Thyroid gland (tissue), 4 donors: ENCODE measurements at regions not wholly inside any gene's neighbourhood (a gene's known extent, or its start where the extent isn't known, plus 50 kb on each side); places are given as distances from the start of the nearest gene placed in this dataset.

ENCODE experiments used
- DNase-seq, 2 donors: peaks; one replicate each; pipeline ENCODE4 v3.0.0-alpha.2; 2019
- H3K27ac ChIP-seq, 3 donors: fragments of 200-600 bp; sonication (generic); 1 replicate in 2 of 3; 2 replicates in 1 of 3; pipeline ENCODE4 v1.5.1; 2016 to 2019; ENCODE audit warnings: mild to moderate bottlenecking in 1 of 3, moderate library complexity in 1 of 3
- H3K27me3 ChIP-seq: fragments of 200-600 bp; sonication (generic); one replicate; pipeline ENCODE4 v1.5.1; 2019
- H3K36me3 ChIP-seq, 2 donors: fragments of 200-600 bp; sonication (generic); one replicate each; pipeline ENCODE4 v1.5.1; 2016 to 2019
- H3K4me1 ChIP-seq, 2 donors: fragments of 200-600 bp; sonication (generic); one replicate each; pipeline ENCODE4 v1.5.1; 2017 to 2019
- H3K4me3 ChIP-seq, 3 donors: fragments of 200-600 bp; sonication (generic); replicated peaks in 1 of 3; 1 replicate in 2 of 3; 2 replicates in 1 of 3; pipeline ENCODE4 v1.5.1; 2016; ENCODE audit warnings: mild to moderate bottlenecking in 1 of 3
- H3K9me3 ChIP-seq: fragments of 200-600 bp; sonication (generic); one replicate; pipeline ENCODE4 v1.5.1; 2017
- POLR2A ChIP-seq, 2 donors: fragments of 450-650 bp; IDR thresholded peaks; one replicate each; pipeline ENCODE4 v1.6.1; 2017; ENCODE audit warnings: antibody characterized with exemption in 2 of 2, mild to moderate bottlenecking in 2 of 2, moderate library complexity in 1 of 2
- WGBS, 2 donors: methylation state at CpG; one replicate each; pipeline ENCODE4 v1.1.5; 2017; 5-methylcytosine and 5-hydroxymethylcytosine counted together
- intact Hi-C: fragments of 100-400 bp; cut with DNase I; formaldehyde crosslinking; loops from one replicate; pipeline ENCODE4 v1.15.1; 2023
- TF ChIP-seq, protein P1 (sequence below), 6 experiments: fragments of 200-600 bp in 3 of 6; fragments of 450-650 bp in 3 of 6; sonication (generic) in 3 of 6; IDR thresholded peaks; one replicate each; pipeline ENCODE4 v1.5.1; 2016 to 2019; ENCODE audit warnings: antibody characterized with exemption in 6 of 6, mild to moderate bottlenecking in 2 of 6, inconsistent platforms in 1 of 6, moderate library complexity in 1 of 6

DNA sequence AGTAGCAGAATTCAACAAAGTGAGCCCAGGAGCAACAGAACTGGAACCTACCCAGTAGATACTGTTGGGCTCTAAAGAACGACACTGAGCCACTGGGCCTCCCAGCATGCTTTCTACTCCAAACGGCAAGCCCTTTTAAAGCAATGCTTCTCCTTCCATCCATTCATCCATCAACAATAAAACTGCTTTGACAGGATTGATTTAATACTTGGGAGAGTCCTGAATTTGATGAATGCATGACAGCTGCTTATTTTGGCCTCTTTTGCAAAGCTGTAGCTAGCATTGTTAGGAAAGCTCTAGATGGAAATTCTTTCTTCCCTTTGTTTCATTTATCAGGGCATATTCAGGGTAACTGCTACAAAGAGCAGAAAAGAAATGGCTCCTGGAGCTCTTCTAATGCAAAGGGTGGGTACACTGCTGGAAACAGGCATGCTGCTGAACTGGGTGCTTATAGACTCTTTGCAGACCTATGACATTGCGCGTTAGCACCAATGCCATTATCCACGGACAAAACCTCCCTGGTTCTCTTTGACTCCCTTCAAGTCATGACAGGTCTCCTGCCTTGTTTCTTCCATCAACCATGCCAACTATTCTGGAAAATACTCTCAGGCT lies 138.4 kb upstream of the HNRNPA3 start:
- no peak overlapping the region for H3K27ac ChIP-seq

GRCh38 chr2:177075254-177075653 lies 137.3 kb upstream of the HNRNPA3 start:
- Histone ChIP-seq H3K9me3 (no peaks in the 10 kb centered on the region), H3K36me3 (no peaks in the 10 kb centered on the region), H3K4me1 (no peaks in the 10 kb centered on the region), H3K4me3 (no peak overlapping the region), H3K27me3 (no peaks in the 10 kb centered on the region), H3K27ac (no peak overlapping the region)
- DNase-seq: no peak
- 24 to 60% methylated on average over 3 of the region's 3 CpGs for WGBS, 2 donors
- TF ChIP-seq, protein P1, sequence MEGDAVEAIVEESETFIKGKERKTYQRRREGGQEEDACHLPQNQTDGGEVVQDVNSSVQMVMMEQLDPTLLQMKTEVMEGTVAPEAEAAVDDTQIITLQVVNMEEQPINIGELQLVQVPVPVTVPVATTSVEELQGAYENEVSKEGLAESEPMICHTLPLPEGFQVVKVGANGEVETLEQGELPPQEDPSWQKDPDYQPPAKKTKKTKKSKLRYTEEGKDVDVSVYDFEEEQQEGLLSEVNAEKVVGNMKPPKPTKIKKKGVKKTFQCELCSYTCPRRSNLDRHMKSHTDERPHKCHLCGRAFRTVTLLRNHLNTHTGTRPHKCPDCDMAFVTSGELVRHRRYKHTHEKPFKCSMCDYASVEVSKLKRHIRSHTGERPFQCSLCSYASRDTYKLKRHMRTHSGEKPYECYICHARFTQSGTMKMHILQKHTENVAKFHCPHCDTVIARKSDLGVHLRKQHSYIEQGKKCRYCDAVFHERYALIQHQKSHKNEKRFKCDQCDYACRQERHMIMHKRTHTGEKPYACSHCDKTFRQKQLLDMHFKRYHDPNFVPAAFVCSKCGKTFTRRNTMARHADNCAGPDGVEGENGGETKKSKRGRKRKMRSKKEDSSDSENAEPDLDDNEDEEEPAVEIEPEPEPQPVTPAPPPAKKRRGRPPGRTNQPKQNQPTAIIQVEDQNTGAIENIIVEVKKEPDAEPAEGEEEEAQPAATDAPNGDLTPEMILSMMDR (IDR thresholded peaks at IDR 0.05): no peak
- no peak for TF ChIP-seq POLR2A (IDR thresholded peaks at IDR 0.05)
- intact Hi-C loops: no loop called here

More for the DNA sequence above, 138.4 kb upstream of the HNRNPA3 start:
- intact Hi-C loops: no loop called here
- Histone ChIP-seq H3K4me3 (no peak overlapping the region), H3K36me3 (no peaks in the 10 kb centered on the region), H3K27me3 (no peaks in the 10 kb centered on the region), H3K9me3 (no peaks in the 10 kb centered on the region), H3K4me1 (no peaks in the 10 kb centered on the region)
- no peak for DNase-seq
- WGBS, 2 donors: 91% methylated on average over 5 of the region's 5 CpGs
- TF ChIP-seq, protein P1 (IDR thresholded peaks at IDR 0.05): no peak
- TF ChIP-seq POLR2A (IDR thresholded peaks at IDR 0.05): no peak

GRCh38 chr2:177076636-177077179 lies 135.9 kb upstream of the HNRNPA3 start:
- no peak overlapping the region for H3K4me3 ChIP-seq
- TF ChIP-seq, protein P1 (IDR thresholded peaks at IDR 0.05): no peak
- TF ChIP-seq POLR2A (IDR thresholded peaks at IDR 0.05): no peak
- 82 to 83% methylated on average over 4 of the region's 4 CpGs for WGBS, 2 donors
- no peak for DNase-seq
- intact Hi-C loops: no loop called here
- H3K4me1 ChIP-seq: no peaks in the 10 kb centered on the region
- no peaks in the 10 kb centered on the region for H3K27me3 ChIP-seq
- H3K27ac ChIP-seq: no peak overlapping the region
- no peaks in the 10 kb centered on the region for H3K9me3 ChIP-seq
- no peaks in the 10 kb centered on the region for H3K36me3 ChIP-seq

- Histone ChIP-seq H3K4me1 (no peaks in the 10 kb centered on the region), H3K36me3 (no peaks in the 10 kb centered on the region), H3K27ac (no peak overlapping the region), H3K4me3 (no peak overlapping the region), H3K9me3 (no peaks in the 10 kb centered on the region), H3K27me3 (no peaks in the 10 kb centered on the region)
- TF ChIP-seq, protein P1 (IDR thresholded peaks at IDR 0.05): no peak
- no peak for TF ChIP-seq POLR2A (IDR thresholded peaks at IDR 0.05)
- WGBS, 2 donors: 47 to 96% methylated on average over 2 of the region's 2 CpGs
- no peak for DNase-seq
- intact Hi-C loops: no loop called here
Measured at GRCh38 chr2:177077778-177078177, 134.8 kb upstream of the HNRNPA3 start.

GRCh38 chr2:177078416-177078815 lies 134.2 kb upstream of the HNRNPA3 start:
- no peak overlapping the region for H3K27ac ChIP-seq
- no peak overlapping the region for H3K4me3 ChIP-seq
- H3K36me3 ChIP-seq: no peaks in the 10 kb centered on the region
- no peaks in the 10 kb centered on the region for H3K9me3 ChIP-seq
- TF ChIP-seq, protein P1 (IDR thresholded peaks at IDR 0.05): no peak
- no peak for TF ChIP-seq POLR2A (IDR thresholded peaks at IDR 0.05)
- H3K27me3 ChIP-seq: no peaks in the 10 kb centered on the region
- H3K4me1 ChIP-seq: no peaks in the 10 kb centered on the region
- peak; percentile 37 to 45 for DNase-seq
- intact Hi-C loops: no loop called here
- WGBS, 2 donors: 59% methylated on average over 3 of the region's 3 CpGs
